Duodenal mucosa (tissue), 2 donors: ENCODE measurements at regions not wholly inside any gene's neighbourhood (a gene's known extent, or its start where the extent isn't known, plus 50 kb on each side); places are given as distances from the start of the nearest gene placed in this dataset.
"Not testable (repeated sequence)": the region's sequence is repeated elsewhere in the genome, so short reads cannot be mapped to it uniquely, and the experiment has no call there.

Source experiments
- H3K27ac ChIP-seq: one replicate; pipeline ENCODE4 v1.7.0; 2013; ENCODE audit warnings: low read depth, low read length
- H3K27me3 ChIP-seq, 2 donors: one replicate each; pipeline ENCODE4 v1.7.0; 2013; ENCODE audit warnings: low read length in 2 of 2, control low read depth in 1 of 2; ENCODE audit not compliant: insufficient read depth in 2 of 2, control insufficient read depth in 1 of 2
- H3K36me3 ChIP-seq, 2 donors: one replicate each; pipeline ENCODE4 v1.7.0; 2013; ENCODE audit warnings: low read length in 2 of 2, control low read depth in 1 of 2; ENCODE audit not compliant: insufficient read depth in 2 of 2, control insufficient read depth in 1 of 2
- H3K4me1 ChIP-seq, 2 donors: one replicate each; pipeline ENCODE4 v1.7.0; 2013; ENCODE audit warnings: low read length in 2 of 2, control low read depth in 1 of 2; ENCODE audit not compliant: insufficient read depth in 2 of 2, control insufficient read depth in 1 of 2
- H3K4me3 ChIP-seq, 2 donors: one replicate each; pipeline ENCODE4 v1.7.0; 2013; ENCODE audit warnings: low read length in 2 of 2, low read depth in 1 of 2
- H3K9ac ChIP-seq, 2 donors: one replicate each; pipeline ENCODE4 v1.7.0; 2013; ENCODE audit warnings: low read length in 2 of 2, low read depth in 1 of 2
- H3K9me3 ChIP-seq, 2 donors: one replicate each; pipeline ENCODE4 v1.7.0; 2013; ENCODE audit warnings: low read length in 2 of 2, control low read depth in 1 of 2; ENCODE audit not compliant: control insufficient read depth in 1 of 2

GRCh38 chr9:68593760-68594159 is 53.1 kb upstream of the TMEM252 start:
- H3K27ac ChIP-seq: not testable (repeated sequence)

GRCh38 chr9:68595868-68596267 is 55.2 kb upstream of the TMEM252 start:
- Histone ChIP-seq H3K27ac (no peak overlapping the region), H3K9me3 (no peaks in the 10 kb centered on the region), H3K27me3 (no peaks in the 10 kb centered on the region), H3K36me3 (no peaks in the 10 kb centered on the region), H3K9ac (no peak overlapping the region), H3K4me3 (no peak overlapping the region), H3K4me1 (no peaks in the 10 kb centered on the region)

More at GRCh38 chr9:68593760-68594159, 53.1 kb upstream of the TMEM252 start:
- not testable (repeated sequence) for H3K4me1 ChIP-seq, H3K9ac ChIP-seq, H3K27me3 ChIP-seq, H3K9me3 ChIP-seq, H3K4me3 ChIP-seq, H3K36me3 ChIP-seq

GRCh38 chr9:68597362-68597997 is 56.8 kb upstream of the TMEM252 start:
- Histone ChIP-seq H3K9me3 (no peaks in the 10 kb centered on the region), H3K36me3 (no peaks in the 10 kb centered on the region), H3K27me3 (no peaks in the 10 kb centered on the region)

GRCh38 chr9:68599826-68600225 is 59.1 kb upstream of the TMEM252 start:
- no peaks in the 10 kb centered on the region for H3K36me3 ChIP-seq
- H3K27me3 ChIP-seq: no peaks in the 10 kb centered on the region
- no peaks in the 10 kb centered on the region for H3K4me1 ChIP-seq
- no peak overlapping the region for H3K9ac ChIP-seq
- H3K27ac ChIP-seq: no peak overlapping the region
- no peak overlapping the region for H3K4me3 ChIP-seq
- H3K9me3 ChIP-seq: no peaks in the 10 kb centered on the region

More at GRCh38 chr9:68597362-68597997, 56.8 kb upstream of the TMEM252 start:
- Histone ChIP-seq H3K4me1 (no peaks in the 10 kb centered on the region), H3K9ac (no peak overlapping the region), H3K27ac (no peak overlapping the region), H3K4me3 (no peak overlapping the region)

- H3K9me3 ChIP-seq: no peaks in the 10 kb centered on the region
- H3K27me3 ChIP-seq: no peaks in the 10 kb centered on the region
- no peaks in the 10 kb centered on the region for H3K36me3 ChIP-seq
- no peaks in the 10 kb centered on the region for H3K4me1 ChIP-seq
- no peak overlapping the region for H3K9ac ChIP-seq
- no peak overlapping the region for H3K27ac ChIP-seq
- no peak overlapping the region for H3K4me3 ChIP-seq
These were observed 60.4 kb upstream of the TMEM252 start for GRCh38 chr9:68601081-68601480.

- H3K9ac ChIP-seq: no peak overlapping the region
- no peaks in the 10 kb centered on the region for H3K36me3 ChIP-seq
- no peaks in the 10 kb centered on the region for H3K9me3 ChIP-seq
- H3K4me1 ChIP-seq: no peaks in the 10 kb centered on the region
- no peaks in the 10 kb centered on the region for H3K27me3 ChIP-seq
- no peak overlapping the region for H3K27ac ChIP-seq
- H3K4me3 ChIP-seq: no peak overlapping the region
These were observed 62.7 kb upstream of the TMEM252 start for GRCh38 chr9:68603371-68603770.

- peaks cover 18 to 22% of the 10 kb centered on the region in 2 donors for H3K4me1 ChIP-seq
- no peaks in the 10 kb centered on the region for H3K9me3 ChIP-seq
- no peaks in the 10 kb centered on the region for H3K36me3 ChIP-seq
- no peak overlapping the region for H3K27ac ChIP-seq
- no peaks in the 10 kb centered on the region for H3K27me3 ChIP-seq
- no peak overlapping the region for H3K4me3 ChIP-seq
- H3K9ac ChIP-seq: no peak overlapping the region
These were observed 68.1 kb upstream of the TMEM252 start for GRCh38 chr9:68608763-68609162.

GRCh38 chr9:68609901-68610415 is 69.3 kb upstream of the TMEM252 start:
- no peak overlapping the region for H3K9ac ChIP-seq

GRCh38 chr9:68614121-68614520 is 73.4 kb upstream of the TMEM252 start:
- H3K27ac ChIP-seq: no peak overlapping the region
- no peak overlapping the region for H3K9ac ChIP-seq
- no peaks in the 10 kb centered on the region for H3K36me3 ChIP-seq
- H3K4me3 ChIP-seq: no peak overlapping the region
- H3K27me3 ChIP-seq: no peaks in the 10 kb centered on the region
- H3K4me1 ChIP-seq: peaks cover 18 to 22% of the 10 kb centered on the region in 2 donors
- peaks cover 0 to 6% of the 10 kb centered on the region in 2 donors for H3K9me3 ChIP-seq

More at GRCh38 chr9:68609901-68610415, 69.3 kb upstream of the TMEM252 start:
- H3K36me3 ChIP-seq: no peaks in the 10 kb centered on the region
- H3K9me3 ChIP-seq: peaks cover 0 to 4% of the 10 kb centered on the region in 2 donors
- peak overlapping the region in 1 of 2 donors; percentile 43 for H3K4me3 ChIP-seq
- H3K27me3 ChIP-seq: no peaks in the 10 kb centered on the region
- no peak overlapping the region for H3K27ac ChIP-seq
- H3K4me1 ChIP-seq: peaks cover 18 to 22% of the 10 kb centered on the region in 2 donors

GRCh38 chr9:68617011-68617410 is 76.3 kb upstream of the TMEM252 start:
- H3K4me3 ChIP-seq, H3K27me3 ChIP-seq, H3K36me3 ChIP-seq, H3K9me3 ChIP-seq, H3K27ac ChIP-seq, H3K9ac ChIP-seq, H3K4me1 ChIP-seq: not testable (repeated sequence)
